ENCODE measurements at regions not wholly inside any gene's neighbourhood (a gene's known extent, or its start where the extent isn't known, plus 50 kb on each side); places are given as distances from the start of the nearest gene placed in this dataset.

DNA sequence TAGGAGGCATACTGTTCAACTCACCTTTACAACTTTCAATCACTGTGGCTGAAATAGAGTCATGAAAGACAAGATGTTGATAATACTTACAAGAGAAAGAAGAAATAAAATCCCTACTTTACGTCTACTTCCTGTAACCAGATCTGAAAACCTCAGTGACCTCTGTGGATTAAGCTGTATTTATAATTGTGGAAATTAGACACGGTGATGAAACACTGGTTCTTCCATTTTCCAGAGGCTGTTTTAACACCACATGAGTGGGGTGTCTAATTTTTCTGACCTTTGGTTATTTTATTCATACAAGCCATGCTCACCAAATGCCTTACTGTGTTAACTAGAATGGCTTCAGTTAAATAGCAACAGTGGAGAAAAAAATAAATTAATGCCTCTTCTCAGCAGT, 58.5 kb upstream of the HIVEP1 start:
- TF ChIP-seq CTCF (IDR thresholded peaks at IDR 0.05) (no peak), EZH2 (IDR thresholded peaks at IDR 0.05) (no peak)

Measured in neural progenitor cell (in vitro differentiated cells).